Osteoblast (primary cell): ENCODE measurements at regions not wholly inside any gene's neighbourhood (a gene's known extent, or its start where the extent isn't known, plus 50 kb on each side); places are given as distances from the start of the nearest gene placed in this dataset.

Source experiments
- DNase-seq: peaks from one replicate; pipeline ENCODE4 v3.0.0; 2011; ENCODE audit warnings: low spot score, mixed read lengths; ENCODE audit not compliant: insufficient read length; ENCODE audit errors: missing footprints
- H2AFZ ChIP-seq: 2 replicates; pipeline ENCODE4 v1.6.0; 2011; ENCODE audit warnings: mild to moderate bottlenecking, low read length
- H3K27ac ChIP-seq: 2 replicates; pipeline ENCODE4 v1.5.1; 2011; ENCODE audit warnings: mild to moderate bottlenecking, low read depth, low read length, moderate library complexity
- H3K27me3 ChIP-seq: 2 replicates; pipeline ENCODE4 v1.6.0; 2012; ENCODE audit warnings: mild to moderate bottlenecking, control low read depth, inconsistent platforms, low read length, moderate library complexity; ENCODE audit not compliant: insufficient read depth
- H3K36me3 ChIP-seq: 2 replicates; pipeline ENCODE4 v1.5.1; 2011; ENCODE audit warnings: mild to moderate bottlenecking, low read length, control low read depth, moderate library complexity; ENCODE audit not compliant: insufficient read depth
- H3K4me1 ChIP-seq: 2 replicates; pipeline ENCODE4 v1.5.1; 2011; ENCODE audit warnings: mild to moderate bottlenecking, low read length, control low read depth, moderate library complexity; ENCODE audit not compliant: insufficient read depth
- H3K4me2 ChIP-seq: 2 replicates; pipeline ENCODE4 v1.6.0; 2011; ENCODE audit warnings: mild to moderate bottlenecking, low read length; ENCODE audit not compliant: insufficient read depth
- H3K4me3 ChIP-seq: fragments of 200-600 bp; sonication (generic); 3 replicates; pipeline ENCODE4 v1.5.1; 2012; ENCODE audit warnings: mild to moderate bottlenecking, low read length, inconsistent platforms; ENCODE audit not compliant: insufficient read depth
- H3K79me2 ChIP-seq: 2 replicates; pipeline ENCODE4 v1.6.0; 2012; ENCODE audit warnings: mild to moderate bottlenecking, low read length, control low read depth, inconsistent platforms; ENCODE audit not compliant: insufficient read depth
- H3K9me3 ChIP-seq: 2 replicates; pipeline ENCODE4 v1.5.1; 2011; ENCODE audit warnings: low read depth, low read length, control low read depth
- H4K20me1 ChIP-seq: 2 replicates; pipeline ENCODE4 v1.6.0; 2012; ENCODE audit warnings: mild to moderate bottlenecking, low read length, control low read depth; ENCODE audit not compliant: insufficient read depth
- CTCF ChIP-seq: IDR thresholded peaks from 2 replicates; pipeline ENCODE4 v1.5.1; 2011; ENCODE audit warnings: mild to moderate bottlenecking, low read depth, low read length, moderate library complexity; ENCODE audit errors: extremely low read depth

DNA sequence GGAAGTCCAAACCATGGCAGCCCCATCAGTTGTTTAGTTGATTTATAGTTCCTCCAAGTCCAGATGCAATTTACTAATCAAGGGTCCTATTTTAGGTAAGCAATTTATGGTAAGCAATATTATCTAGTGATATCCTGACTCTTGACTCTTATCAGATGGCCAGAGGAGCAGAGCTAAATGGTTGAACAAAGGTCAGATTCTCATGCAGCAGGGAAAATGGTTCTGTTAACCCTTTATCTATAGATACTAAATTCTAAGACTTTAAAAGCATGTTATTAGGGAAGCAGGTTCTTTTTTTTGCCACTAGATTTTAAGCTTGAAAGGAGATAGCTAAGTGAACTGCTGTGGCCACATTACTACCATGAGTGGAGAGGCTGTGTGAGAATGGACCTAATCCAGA is 427.1 kb upstream of the FBXO33 start:
- H3K4me1 ChIP-seq = no peaks in the 10 kb centered on the region
- no peaks in the 10 kb centered on the region for H3K79me2 ChIP-seq
- H3K9me3 ChIP-seq = no peaks in the 10 kb centered on the region
- no peaks in the 10 kb centered on the region for H3K36me3 ChIP-seq
- H3K4me2 ChIP-seq = no peak overlapping the region
- H4K20me1 ChIP-seq = no peaks in the 10 kb centered on the region
- TF ChIP-seq CTCF = no peak
- DNase-seq = no peak
- H2AFZ ChIP-seq = no peak overlapping the region
- no peak overlapping the region for H3K27ac ChIP-seq
- no peaks in the 10 kb centered on the region for H3K27me3 ChIP-seq
- H3K4me3 ChIP-seq = no peak overlapping the region

- no peak overlapping the region for H2AFZ ChIP-seq
- no peaks in the 10 kb centered on the region for H3K9me3 ChIP-seq
- H3K79me2 ChIP-seq = no peaks in the 10 kb centered on the region
- no peak for DNase-seq
- no peaks in the 10 kb centered on the region for H3K36me3 ChIP-seq
- no peak overlapping the region for H3K4me2 ChIP-seq
- no peaks in the 10 kb centered on the region for H3K4me1 ChIP-seq
- no peak for TF ChIP-seq CTCF
- no peaks in the 10 kb centered on the region for H3K27me3 ChIP-seq
- H3K4me3 ChIP-seq = no peak overlapping the region
- H4K20me1 ChIP-seq = no peaks in the 10 kb centered on the region
- no peak overlapping the region for H3K27ac ChIP-seq
Observed at GRCh38 chr14:39857376-39858055, 425.3 kb upstream of the FBXO33 start.

DNA sequence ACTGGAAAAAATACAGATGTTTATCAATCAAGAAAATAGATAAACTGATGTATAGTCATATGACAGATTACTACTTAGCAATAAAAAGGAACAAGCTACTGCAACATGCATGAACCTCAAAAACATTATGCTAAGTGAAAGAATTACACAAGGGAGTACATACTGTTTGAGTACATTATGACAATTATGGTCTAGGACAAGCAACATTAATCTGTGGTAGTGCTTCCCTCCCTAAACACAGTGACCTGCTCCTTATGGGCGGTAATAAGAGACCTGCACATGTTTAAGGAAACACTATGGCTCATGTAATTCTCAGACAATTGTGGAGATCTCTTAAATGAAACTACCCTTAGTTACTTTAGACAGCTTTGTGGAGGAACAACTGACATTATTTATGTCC is 421.2 kb upstream of the FBXO33 start:
- Histone ChIP-seq H3K4me2 (no peak overlapping the region), H3K79me2 (no peaks in the 10 kb centered on the region), H4K20me1 (no peaks in the 10 kb centered on the region), H3K4me1 (no peaks in the 10 kb centered on the region), H3K27ac (no peak overlapping the region), H3K9me3 (no peaks in the 10 kb centered on the region), H3K36me3 (no peaks in the 10 kb centered on the region), H3K27me3 (no peaks in the 10 kb centered on the region), H2AFZ (no peak overlapping the region), H3K4me3 (no peak overlapping the region)
- no peak for DNase-seq
- TF ChIP-seq CTCF = no peak

DNA sequence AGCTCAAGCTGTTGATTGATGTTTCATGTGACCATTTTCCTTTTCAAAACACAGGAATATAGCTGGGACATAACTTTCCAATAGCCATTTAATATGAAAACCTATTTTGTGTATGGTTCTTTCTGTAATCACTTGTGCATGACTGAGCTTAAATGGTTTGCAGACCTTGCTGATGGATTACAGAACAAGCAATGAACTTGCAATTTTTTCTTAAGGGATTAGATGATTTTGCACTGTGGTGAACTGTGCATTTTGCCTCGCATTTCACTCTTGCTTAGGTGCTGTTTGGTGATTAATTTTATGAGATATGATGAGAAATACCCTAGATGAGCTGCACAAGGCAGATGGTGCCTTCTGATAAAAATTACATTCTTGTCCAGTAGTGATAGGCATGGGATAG is 419.0 kb upstream of the FBXO33 start:
- Histone ChIP-seq H3K27me3 (no peaks in the 10 kb centered on the region), H3K4me2 (no peak overlapping the region), H4K20me1 (no peaks in the 10 kb centered on the region), H3K4me1 (no peaks in the 10 kb centered on the region), H3K27ac (no peak overlapping the region), H3K79me2 (no peaks in the 10 kb centered on the region), H3K9me3 (no peaks in the 10 kb centered on the region), H2AFZ (no peak overlapping the region), H3K36me3 (no peaks in the 10 kb centered on the region), H3K4me3 (no peak overlapping the region)
- DNase-seq = no peak
- TF ChIP-seq CTCF = no peak
